Stimulated activated CD4-positive, alpha-beta T cell treated with anti-CD3 and anti-CD28 coated beads, Interleukin-4, amount 100 ng/mL, for 48 hours (primary cell): ENCODE measurements at regions not wholly inside any gene's neighbourhood (a gene's known extent, or its start where the extent isn't known, plus 50 kb on each side); places are given as distances from the start of the nearest gene placed in this dataset.

ENCODE experiments used
- DNase-seq, 2 donors: peaks; one replicate each; pipeline ENCODE4 v3.0.0-alpha.2; 2020; ENCODE audit warnings: low read depth in 2 of 2

DNA sequence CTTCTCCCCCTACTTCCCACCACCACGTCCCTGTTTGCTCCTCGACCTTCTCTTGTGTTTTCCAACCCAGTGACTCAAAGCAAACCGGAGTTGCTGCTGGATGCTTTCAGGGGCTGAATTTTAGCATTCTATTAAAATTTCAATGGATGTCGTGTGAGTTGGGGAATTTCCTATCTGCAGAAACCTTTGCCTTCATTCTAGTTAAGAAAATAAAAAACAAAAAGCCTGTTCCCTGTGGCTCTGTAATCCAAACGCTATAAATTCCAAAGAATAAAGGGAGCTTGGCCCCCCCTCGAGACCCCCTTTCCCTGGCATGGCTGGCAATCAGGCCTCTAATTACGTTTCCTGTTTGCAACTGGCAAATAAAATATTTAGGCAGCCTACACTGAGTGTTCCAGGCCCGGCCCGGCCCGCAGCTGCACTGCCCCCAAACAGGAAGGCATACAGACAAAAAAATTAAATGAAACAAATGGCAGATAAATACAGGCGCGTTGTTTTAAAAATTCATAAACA lies 139.4 kb upstream of the PPP1R26 start:
- DNase-seq = no peak

DNA sequence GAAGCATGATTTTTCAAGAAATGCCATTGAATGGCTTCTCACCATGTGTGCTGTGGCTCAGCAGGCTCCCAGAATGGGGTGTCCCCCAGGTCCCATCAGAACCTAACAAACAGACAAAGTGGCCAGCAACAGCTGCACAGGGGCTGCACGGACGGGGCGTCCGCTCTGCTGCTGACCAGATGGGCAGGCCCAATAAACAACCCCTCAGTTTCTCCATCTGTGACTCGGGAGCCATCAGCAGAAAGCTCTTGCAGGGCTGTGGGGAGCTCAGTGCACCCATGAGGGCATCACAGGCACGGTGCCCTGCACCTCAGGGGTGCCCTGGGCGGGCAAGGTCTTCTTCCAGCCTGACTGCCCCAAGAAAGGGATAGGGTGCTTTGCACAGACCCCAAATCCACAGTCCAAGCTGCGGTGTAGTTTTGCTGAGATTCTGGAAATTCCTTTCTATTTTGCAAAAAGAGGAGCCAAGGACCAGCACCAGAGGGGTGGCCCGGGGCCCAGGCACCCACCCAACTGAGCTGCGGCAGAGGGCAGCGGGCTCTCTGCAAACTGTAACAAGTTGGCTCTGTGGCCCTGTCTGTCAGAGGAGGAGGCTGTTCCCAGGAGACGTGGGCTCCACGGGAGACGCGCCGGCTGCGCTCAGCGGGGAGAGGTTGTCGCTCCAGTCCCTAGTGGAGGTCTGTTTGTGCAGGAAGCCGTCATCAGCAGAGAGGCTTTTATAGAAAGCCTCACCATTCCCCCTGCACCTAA lies 138.7 kb upstream of the PPP1R26 start:
- no peak for DNase-seq

DNA sequence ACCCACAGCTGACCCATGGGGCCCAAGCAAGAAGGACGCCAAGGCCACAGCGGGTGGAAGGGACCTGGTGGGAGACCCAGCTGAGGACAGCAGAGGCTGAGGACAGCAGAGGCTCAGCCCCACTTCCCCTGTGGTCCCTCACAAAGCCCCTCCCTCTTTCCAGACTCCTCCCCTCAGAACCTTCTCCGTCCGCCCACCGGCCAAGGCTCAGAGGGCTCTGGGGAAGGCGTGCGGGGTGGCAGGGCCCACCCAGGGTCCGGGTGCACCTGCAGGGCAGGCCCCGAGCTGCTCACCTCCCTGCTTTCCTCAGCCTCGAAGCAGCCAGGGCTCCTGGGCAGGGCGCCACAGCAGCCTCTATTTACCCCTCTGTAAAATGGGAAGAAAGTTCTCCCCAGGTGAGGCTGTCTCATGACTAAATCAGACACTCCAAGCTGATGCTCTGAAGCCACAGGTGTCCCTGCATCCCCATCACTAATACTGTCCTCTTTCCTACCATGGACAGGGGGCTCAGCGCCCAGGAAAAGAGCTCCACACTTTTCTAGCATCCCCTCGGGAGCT lies 137.9 kb upstream of the PPP1R26 start:
- no peak for DNase-seq

DNA sequence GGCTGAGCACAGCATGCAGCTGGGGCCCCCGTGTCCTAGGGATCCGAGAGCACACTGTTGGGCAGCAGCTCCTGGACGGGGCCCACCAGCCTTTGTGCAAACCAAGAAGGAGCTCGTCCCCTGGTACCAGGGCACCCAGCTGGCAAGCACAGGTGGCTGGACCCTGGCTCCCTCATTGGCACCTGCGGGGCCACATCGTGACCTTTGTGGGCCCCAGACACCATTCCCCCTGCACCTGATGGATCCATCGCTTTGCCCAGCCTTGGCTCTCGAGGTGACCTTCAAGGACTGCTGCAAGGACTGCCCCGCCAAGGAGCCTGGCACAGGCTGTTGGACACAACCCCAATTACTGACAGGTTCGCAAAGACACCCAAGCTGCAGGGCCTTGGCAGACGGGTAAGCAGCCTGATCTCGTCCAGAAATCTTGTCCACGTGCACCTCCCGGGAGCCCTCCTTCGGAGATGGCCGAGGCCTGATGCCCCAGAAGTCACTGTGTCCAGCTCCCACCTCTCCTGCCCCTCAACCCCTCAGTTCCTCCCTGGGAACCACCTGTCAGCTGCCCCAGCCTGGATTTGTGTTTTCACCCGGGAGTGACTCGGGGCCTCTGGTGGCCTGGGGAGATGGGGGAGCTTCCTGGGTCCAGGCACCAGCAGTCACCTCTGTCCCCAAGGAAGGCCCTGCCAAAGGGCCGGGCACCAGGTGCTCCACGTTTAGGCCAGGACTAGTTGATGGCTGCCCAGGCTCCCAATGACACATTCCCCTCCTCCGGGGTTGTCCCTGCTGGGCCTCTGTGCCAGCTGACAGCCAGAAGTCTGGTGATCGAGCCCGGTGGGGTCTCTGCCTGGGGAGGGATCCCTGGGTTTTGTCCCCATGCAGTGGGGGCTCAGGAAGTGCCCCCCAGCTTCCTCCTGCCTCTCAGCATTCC lies 137.1 kb upstream of the PPP1R26 start:
- no peak for DNase-seq

DNA sequence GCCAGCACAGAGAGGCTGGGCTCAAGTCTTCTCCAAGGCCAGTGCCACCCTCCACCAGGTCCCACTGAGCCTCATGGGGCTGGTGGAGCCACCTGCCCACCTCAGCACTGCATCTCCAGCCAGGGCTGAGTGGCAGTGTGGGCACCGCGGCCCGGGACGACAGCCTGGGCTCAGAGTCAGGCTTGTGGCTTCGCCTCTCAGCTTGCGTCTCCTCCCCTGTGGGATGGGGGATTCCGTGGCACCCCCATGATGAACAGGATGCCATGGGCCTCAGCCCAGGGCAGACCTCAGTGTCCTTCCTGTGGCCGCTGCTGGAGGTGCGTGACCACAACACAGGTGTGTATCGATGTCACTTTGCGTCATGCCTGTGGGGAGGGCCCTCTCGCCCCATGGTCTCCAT lies 136.4 kb upstream of the PPP1R26 start:
- DNase-seq = no peak

DNA sequence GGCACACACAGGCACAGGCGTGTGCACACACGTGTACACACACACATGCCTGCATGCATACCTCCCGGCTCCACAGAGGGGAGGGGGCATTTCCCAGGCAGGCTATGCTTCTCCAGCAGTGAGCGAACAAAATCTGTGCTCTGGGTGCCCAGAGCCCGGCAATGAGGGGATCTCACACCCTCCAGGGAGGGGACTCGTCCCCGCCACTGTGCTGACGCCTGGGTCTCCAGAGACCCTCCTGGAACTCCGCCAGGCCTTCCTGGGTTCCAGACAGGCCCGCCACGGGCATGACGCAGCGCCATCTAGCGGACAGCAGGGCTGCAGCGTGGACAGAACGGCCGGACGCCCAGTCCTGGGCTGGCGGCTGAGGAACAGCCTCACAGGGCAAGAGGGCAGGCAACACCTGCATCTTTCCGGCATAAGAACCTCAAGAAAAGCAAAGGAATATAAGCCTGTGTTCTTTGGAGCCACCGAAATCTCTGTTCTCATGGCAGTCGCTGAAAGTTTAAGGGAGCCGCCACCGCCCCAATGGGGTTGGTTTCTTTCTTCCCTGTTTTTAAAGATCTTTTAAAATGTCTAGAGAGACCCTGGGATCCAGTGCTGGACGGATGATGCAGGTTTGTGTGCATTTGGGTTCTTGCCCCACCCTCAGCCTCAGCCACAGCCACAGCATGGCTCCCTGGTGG lies 135.6 kb upstream of the PPP1R26 start:
- DNase-seq = peak; percentile 37 to 56

DNA sequence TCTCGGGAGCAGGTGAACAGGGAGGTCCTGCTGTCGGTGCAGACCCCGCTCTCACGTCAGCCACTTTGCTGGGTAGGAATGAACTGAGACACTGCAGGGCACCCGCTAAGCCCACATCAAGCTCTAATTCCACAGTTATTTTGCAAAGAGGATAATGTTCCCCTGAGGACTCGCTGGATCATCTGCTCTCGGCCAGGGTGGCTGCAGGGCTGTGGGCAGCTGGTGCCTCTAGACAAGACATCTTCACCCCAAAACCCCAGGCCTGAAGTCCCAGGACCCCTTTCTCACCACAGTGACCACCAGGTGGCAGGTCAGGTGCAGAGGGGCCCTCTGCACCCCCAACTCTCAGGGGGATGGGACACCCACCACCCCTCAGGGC lies 135.1 kb upstream of the PPP1R26 start:
- DNase-seq = no peak

DNA sequence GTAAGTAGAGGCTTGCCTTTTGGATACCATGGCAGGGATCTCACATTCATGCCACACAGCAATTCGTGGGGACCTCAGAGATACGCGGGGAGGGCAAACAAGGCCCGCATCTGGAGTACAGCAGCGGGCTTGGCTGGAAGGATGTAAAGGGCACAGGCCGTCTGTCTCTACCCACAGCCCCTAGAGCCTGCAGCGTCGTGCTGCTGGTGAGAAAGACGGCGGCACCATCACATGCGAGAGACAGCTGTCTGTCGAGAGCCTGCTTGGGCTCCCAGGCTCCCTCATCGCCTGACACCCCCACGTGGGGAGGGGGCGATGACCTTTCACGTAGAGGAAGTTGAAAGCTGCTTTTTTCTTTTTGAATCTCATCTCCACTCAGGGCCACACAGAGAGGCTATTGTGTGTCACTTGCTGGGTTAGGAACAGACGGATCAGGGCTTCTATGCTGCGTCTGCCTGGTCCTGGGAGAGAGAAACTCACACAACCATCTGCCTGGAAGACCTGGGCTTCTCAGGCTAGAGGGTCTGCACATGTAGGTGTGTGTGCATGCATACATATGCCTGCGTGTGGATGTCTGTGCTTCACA lies 134.6 kb upstream of the PPP1R26 start:
- no peak for DNase-seq

DNA sequence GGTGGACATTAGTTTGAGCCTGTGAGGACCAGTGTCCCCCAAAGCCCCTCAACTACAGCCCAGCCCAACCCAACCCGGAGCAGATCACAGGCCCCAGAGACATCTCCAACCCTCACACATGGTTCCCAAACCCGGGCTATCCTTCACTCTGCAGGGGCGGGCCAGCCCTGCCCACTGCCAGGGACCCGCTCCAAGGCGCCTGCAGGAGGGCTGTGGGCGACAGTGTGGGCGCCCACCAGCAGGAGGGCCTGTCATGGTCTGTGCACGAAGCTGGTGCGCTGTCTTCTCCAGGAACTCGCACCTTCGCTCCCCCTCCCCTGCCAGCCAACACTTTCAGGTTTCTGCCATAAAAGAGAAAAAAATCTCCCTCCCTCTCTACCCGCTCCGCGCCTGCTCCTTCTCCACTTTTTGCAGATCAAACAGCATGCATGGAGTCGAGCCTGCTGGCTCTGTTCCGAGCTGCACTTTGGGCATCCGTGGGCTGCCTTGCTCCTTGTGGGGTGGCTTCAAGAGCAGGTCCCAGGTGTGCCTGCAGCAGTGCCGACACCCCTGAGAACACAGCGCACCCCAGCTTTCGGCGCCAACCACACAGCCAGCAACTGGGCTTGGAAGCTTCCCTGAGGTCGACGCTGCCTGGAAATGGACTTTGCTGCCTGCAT lies 133.7 kb upstream of the PPP1R26 start:
- DNase-seq = no peak

DNA sequence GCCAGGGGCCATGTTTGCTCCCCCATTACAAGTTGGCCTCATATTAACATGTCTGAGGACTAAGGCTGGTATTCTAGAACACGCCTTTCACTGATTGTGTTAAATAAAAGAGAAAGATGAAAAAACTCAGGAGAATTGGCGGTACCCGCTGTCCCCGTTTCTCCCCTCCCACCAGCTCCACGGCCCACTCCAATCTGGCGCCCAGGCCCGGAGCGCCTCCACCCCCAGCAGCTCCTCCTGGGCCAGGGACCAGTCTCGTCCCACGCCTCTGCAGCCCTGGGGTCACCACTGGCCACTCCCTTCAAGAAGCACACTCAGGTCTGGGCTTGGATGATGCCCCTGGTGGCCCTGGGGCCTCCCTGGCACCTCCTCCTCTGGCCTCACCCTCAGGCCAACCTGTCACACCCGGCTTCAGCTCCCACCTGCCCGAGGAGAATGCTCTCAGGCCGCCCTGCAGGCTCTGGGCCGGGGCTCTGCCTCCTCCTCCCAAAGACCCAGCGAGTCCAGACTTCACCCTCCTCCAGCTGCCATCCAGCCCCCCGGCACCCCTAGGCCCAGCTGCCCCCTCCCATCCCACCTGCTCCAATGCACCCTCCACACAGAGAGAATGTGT lies 133.0 kb upstream of the PPP1R26 start:
- no peak for DNase-seq

DNA sequence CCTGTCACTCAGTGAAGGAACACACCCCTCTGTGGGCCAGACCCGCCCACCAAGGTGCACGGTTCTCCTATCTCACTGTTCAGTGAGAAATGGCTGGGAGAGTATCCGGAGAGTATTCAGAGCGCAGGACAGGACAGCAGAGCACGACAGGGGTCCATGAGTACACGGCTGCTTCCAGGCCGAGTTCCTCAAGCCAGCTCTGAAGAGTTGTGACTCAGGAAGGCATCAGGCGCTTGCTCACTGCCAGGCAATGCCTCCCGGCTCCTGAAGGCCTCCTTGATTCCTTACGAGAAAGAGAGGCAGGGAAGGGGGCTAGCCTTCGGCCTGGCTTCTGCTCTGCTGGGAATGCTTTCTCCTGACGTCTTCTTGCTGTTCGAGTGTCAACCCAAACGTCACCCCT lies 132.1 kb upstream of the PPP1R26 start:
- DNase-seq = no peak

DNA sequence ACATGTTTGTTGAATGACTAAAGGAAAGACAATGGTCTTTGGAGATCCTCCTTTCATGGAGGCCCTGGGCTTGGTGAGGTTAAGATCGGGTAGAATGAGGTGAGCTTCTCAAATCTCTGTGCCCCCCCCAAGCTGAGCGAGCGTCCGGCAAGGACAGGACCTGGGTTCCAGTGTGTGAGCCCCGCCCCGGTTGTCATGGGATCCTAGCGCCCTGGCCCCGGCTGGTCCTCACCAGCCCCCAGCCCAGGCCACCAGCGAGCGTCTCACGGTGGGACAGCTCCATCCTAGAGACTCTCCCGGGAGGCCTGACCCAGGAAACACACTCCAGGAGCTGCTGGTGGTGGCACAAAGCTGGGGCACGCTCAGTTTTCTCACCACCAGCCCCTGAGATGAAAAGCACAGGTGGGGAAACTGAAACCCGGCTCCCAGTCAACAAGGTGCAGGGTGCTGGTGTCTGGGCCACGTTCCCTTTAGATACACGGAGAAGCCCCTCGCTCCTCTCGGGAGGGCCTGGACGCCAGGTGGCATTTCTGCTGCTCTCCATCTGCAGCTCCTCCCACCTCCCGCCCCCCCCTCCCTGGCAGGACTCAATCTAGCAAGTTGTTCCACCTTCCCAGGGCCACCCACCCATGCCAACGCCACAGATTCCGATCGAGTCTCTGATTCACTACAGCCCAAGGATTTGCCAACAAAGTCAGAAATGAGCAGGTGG lies 131.3 kb upstream of the PPP1R26 start:
- no peak for DNase-seq

DNA sequence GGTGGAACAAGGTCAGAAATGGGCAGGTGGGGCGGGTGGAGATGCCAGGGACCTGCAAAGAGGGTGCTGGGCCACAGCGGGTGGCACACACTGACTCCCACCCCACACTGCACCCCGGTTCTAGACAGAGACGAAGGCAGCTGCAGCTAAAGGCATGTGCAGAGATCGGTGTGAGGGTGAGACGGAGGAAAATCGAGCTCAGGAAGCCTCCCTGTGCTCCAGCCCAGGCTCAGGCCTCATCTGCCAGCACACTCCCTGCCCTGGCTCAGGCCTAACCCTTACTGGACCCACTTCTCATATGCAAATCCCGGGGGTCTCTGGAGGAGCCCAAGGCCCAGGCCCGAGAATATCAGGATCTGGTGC lies 130.8 kb upstream of the PPP1R26 start:
- DNase-seq = no peak

DNA sequence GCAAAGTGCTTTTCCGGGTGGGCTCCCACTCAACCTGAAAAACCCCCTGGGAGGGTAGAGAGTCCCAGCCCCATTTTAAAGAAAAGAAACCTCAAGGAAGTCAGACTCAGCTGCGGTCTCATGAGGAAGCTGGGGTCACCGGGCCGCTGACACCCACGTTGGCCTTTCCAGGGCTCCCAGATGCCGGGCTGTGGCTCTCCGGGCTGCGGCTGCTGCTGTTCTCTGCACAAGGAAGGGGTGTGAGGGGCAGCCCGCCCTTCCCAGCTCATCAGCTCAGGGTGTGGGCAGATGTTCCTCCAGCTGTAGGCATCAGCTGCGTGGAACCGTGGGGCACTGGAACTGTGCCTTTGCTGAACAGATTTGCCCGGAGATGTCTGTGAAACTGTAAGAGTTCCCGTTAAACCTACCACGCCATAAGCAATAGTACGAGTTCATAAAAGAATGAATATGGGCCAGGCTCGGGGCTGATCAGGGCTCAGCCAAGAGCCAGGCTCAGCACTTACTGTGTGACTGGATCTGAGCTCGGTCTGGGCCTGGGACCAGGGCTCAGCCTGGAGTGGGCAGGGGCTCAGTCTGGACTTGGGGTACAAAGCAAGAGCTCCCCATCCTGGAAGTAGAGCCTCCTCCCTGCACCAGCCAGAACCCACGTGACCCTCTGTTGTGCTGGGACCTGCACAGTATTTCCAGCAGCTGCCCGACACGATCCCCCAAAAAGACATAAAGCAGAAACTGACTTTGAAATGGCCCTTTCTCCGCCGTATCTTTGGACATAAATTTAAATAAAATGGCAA lies 130.2 kb upstream of the PPP1R26 start:
- no peak for DNase-seq

DNA sequence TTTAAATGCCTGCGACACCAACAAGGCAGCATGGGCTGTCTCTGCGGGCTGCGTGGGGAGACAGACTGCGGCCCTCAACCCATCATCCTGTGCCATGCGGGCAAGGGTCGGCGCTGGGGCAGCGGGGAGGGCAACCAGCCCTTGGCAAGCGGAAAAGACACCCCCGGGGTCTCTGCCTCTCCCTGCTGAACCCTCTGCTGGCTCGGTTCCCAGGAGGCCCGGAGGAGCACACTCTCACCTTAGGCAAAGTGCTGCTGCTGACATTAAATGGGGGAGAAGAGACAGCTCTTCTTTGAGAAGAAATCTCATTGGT lies 129.6 kb upstream of the PPP1R26 start:
- no peak for DNase-seq

DNA sequence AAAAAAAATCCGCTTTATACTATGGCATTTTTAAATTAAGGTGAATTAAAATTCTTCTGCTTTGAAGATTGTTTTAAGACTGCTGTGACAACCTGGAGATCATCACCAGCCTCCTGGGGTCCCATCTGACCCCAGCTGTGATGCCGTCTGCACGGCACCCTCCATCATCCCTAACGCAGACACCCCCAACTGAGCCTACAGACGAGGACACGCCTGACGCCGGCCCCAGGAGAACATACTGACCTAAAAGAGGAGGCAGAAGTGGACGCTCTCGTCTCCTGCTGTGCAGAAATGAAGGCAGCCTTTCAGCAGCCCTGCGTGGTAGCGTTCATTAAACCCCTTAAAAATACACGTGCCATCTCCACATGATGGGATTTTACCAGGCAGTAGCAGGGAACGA lies 125.6 kb upstream of the PPP1R26 start:
- DNase-seq = no peak

DNA sequence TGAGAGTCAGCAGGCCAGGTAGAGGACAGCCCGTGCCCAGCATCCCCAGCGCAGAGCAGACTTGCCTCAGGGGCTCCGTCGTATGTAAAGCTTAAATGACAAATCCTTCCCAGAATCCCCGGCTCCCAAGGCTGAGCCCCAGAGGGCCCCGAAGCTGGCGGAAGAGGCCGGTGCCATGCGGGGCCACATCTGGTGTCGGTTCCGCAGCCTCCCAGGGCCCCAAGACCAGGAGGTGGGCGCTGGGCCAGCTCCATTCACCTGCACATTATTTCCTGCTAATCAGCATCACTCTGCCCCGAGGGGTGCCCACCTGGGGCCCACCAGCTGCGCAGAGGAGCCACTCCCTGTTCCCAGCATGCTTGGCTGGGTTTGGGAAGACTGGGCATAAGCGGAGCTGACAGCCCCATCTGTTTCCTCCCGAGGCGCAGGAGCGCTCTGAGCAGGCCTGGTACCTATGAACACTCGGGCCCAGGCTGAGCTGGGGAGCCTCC lies 124.0 kb upstream of the PPP1R26 start:
- no peak for DNase-seq

DNA sequence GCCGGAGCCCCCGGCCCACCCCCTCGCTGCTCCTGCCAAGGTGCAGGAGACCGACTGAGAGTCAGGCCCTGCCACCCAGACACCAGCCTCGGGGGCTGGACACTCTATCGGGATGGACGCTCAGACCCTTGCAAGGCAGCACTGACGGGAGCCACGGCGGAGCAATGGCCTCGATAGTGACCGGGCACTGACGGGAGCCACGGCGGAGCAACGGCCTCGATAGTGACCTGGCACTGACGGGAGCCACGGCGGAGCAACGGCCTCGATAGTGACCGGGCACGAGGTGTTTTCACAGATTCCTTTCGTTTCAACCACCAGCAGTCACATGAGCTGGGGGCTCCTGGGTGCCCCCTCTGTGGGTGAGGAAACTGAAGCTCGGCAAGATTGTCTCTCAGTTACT lies 123.6 kb upstream of the PPP1R26 start:
- DNase-seq = no peak

DNA sequence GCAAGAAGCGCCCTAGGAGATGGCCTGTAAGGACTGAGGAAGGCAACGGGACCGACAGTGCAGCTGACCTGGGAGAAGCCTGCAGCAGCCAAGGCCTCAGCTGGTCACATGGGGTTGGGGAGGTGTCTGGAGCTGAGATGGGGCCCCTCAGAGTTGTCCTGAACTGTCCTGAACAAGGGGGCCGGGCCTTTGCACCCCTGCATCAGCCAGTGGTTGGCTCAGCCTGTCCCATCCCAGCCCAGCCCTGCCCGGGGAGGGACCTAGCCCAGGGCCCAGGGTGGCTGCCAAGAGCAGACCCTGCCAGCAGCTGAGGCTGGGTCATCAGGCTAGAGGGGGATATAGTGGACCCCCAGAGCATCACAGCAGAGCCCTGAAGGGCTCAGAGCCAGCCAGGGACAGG lies 122.8 kb upstream of the PPP1R26 start:
- DNase-seq = no peak
